Adrenal gland (tissue), 5 donors: ENCODE measurements at regions not wholly inside any gene's neighbourhood (a gene's known extent, or its start where the extent isn't known, plus 50 kb on each side); places are given as distances from the start of the nearest gene placed in this dataset.

Experiments
- CTCF ChIP-seq, 6 experiments: fragments of 450-650 bp in 4 of 6; fragments of 200-600 bp in 2 of 6; sonication (generic) in 1 of 6; IDR thresholded peaks; 1 replicate in 5 of 6; 2 replicates in 1 of 6; pipeline versions ENCODE4 v1.5.1 to v1.8.0; 2016 to 2021; ENCODE audit warnings: antibody characterized with exemption in 6 of 6, mild to moderate bottlenecking in 2 of 6, moderate library complexity in 1 of 6
- POLR2A ChIP-seq, 2 donors: fragments of 450-650 bp; IDR thresholded peaks; one replicate each; pipeline ENCODE4 v1.6.1; 2017; ENCODE audit warnings: antibody characterized with exemption in 2 of 2, mild to moderate bottlenecking in 2 of 2, moderate library complexity in 1 of 2
- donor health status: DM: no; HTN: no; CAD: no.

- TF ChIP-seq CTCF (IDR thresholded peaks at IDR 0.05) (no peak), POLR2A (IDR thresholded peaks at IDR 0.05) (no peak)
Observed at GRCh38 chr3:25888892-25889524, 99.1 kb downstream of the OXSM start.
